ENCODE measurements at regions not wholly inside any gene's neighbourhood (a gene's known extent, or its start where the extent isn't known, plus 50 kb on each side); places are given as distances from the start of the nearest gene placed in this dataset.

GRCh38 chr1:84090447-84091245 is 53.4 kb upstream of the PRKACB start:
- DNase-seq (ENCODE audit: low read depth), result no peak

GRCh38 chr1:84089867-84090266 is 54.2 kb upstream of the PRKACB start:
- DNase-seq (ENCODE audit: low read depth), result no peak

- no peak for DNase-seq (ENCODE audit: low read depth)
Observed at GRCh38 chr1:84089465-84089864, 54.6 kb upstream of the PRKACB start.

GRCh38 chr1:84086616-84087015 is 57.5 kb upstream of the PRKACB start:
- no peak for DNase-seq (ENCODE audit: low read depth)

- no peak for DNase-seq (ENCODE audit: low read depth)
Observed at GRCh38 chr1:84086189-84086588, 57.9 kb upstream of the PRKACB start.

DNA sequence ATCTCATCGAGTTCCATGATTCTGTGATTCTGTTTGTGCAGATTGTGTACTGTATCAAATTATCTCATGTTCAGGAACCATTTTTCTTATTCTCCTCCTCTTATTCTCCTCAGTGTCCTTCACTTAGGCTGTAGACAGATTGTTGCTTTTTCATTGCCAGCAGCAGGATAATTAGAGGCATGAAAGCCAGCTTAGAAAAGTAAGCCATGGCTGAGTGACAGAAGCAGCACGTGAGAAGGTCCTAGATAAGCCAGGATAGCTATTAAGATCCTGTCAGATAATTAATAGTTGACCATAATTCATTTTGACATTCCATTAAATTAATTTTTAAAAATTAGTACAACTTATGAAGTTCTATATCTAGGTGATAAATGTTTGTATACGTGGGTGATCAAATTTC is 60.8 kb upstream of the PRKACB start:
- no peak for DNase-seq (ENCODE audit: low read depth)

DNA sequence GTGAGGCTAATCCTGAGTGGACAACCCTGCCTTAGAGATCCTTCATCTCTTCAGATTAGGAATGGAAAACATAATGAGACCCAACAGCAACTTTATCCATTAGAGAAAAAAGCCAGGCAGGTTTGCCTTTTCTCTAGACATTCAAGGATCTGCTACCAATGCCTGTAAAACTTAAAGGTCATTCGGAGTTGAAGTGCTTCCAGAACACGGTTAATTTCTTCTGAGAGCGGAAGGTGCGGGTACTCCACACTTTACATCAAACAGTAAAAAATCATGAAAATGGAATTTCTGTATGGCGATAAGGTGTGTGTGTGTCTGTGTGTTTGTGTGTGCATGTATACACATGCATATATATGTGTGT is 65.2 kb upstream of the PRKACB start:
- DNase-seq (ENCODE audit: low read depth), result no peak

DNA sequence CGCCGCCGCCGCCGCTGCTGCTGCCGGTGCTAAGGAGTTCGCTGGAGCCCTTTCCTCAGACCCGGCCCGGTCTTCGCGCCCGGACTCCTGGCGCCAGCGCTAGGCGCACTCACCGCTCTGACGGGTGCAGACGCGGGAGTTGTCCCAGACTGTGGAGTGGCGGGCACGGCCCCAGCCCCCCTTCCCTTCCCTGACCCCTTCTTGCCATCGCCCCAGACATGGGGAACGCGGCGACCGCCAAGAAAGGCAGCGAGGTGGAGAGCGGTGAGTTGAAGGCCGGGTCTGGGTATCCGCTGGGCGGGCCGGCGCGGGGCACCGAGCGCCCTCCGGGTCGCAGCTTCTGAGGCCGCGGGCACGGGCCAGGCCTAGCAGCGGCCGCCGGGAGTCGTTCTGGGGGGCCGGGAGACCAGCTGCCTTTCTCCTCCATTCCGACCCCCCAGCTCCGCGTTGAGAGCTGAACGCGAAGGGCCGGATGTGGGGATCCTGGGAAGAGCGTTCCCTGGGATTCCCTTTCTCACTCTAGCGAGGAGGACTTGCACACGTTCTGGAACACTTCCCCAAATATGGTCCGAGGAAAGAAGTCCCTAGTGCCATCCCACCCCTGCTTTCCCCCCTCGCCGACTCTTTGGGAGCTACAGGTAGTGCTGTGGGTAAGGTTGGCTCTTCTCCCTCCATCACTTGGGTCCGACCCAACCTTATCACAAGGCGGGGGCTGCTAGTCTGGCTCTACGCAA is 65.8 kb upstream of the PRKACB start:
- no peak for DNase-seq (ENCODE audit: low read depth)

- DNase-seq (ENCODE audit: low read depth), result peak; percentile 57
Observed at GRCh38 chr1:84077476-84078107, 66.5 kb upstream of the PRKACB start.

GRCh38 chr1:84073266-84073665 is 70.8 kb upstream of the PRKACB start:
- no peak for DNase-seq (ENCODE audit: low read depth)

DNA sequence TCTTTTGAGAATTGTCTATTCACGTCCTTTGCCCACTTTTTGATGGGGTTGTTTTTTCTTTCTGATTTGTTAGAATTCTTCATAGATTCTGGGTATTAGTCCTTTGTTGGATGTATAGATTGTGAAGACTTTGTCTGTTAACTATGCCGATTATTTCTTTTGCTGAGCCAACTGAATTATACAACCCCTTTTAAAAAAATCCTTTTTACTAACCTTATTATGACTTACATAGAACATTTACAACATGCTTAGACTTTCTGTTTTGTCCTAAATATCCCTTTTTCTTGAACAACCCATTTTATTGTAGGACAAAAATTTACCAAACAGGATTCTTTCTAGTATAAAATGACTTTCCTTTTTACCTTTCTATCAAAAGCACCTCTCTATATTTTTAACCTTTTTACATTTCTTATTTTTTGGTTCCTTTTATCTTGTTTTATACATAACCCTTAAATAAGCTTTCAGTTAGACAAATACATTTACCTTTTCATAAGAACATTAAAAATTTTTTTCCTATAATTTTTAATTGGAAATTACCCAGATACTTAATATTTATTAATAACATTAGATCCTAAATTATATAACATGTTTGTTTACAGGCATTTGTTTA is 70.4 kb upstream of the TTLL7 start:
- no peak for DNase-seq (ENCODE audit: low read depth)

DNA sequence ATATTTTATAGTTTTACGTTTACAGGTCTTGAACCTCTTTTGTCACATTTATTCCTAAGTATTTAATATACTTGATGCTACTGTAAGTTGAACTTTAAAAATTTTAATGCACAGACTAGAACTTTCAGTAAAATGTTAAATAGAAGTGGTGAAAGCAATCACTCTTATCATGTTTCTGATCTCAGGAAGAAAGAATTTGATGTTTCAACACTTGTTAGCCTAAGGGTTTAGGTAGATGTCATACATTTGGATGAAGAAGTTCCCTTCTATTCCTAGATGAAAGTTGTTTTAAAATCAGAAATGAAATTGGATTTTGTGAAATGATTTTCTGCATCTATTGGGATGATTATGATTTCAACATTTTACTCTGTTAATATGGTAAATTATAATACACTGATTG is 63.6 kb upstream of the TTLL7 start:
- no peak for DNase-seq (ENCODE audit: low read depth)

DNA sequence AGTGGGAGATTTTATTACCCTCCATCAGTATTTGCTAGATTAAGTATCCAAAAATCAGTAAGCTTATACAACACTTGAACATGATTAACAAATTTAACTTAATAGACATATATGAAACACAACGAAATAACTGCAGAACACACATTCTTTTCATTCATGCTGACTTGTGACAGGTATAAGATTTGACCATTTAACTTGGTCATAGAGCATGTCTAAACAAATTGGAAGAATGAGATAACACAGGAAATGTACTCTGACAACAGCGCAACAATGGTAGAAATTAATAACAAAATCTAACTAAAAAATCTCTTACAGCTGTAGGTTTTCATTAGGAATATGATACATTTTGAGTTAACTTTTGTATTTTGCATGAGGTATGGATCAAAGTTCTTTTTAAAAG is 62.4 kb upstream of the TTLL7 start:
- DNase-seq (ENCODE audit: low read depth), result no peak

DNA sequence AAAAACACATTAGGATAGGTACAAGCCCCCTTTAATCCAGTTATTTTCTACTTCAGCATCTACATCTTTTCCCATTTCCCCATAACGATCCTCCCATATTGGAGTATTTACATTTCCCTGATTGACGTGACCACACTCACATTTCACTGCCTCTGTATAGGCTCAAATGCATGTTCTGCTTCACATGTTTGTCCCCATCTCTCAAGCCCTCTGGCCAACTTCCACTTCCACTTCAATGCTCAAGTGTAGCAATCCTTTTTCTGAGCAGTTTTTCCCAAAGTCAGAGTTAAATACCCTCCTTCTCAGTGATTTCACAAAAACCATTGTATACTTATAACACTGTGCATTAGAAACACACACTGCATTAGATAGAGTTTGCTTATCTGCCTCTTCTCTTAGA is 61.8 kb upstream of the TTLL7 start:
- DNase-seq (ENCODE audit: low read depth), result no peak

DNA sequence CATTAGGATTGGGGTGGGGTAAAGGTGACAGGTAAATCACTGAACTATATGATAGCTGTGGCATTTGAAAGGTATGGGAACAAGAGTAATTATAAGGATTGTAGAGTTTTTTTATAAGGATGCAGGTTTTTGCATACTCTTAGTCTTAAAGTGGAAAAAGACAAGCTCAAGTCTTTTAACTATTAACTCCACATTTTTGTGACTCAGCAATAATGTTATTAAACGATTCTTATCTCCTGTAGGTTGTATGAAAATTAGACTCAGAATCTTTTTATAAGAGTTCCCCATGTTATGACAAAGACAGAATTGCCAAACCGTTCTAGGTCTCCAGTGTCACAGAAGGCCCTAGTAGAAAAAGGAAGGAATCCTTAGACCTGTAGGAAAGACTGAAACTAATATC is 49.9 kb upstream of the TTLL7 start:
- DNase-seq (ENCODE audit: low read depth), result no peak
